ENCODE measurements at regions not wholly inside any gene's neighbourhood (a gene's known extent, or its start where the extent isn't known, plus 50 kb on each side); places are given as distances from the start of the nearest gene placed in this dataset.

GRCh38 chr2:203605302-203605701 lies 70.2 kb upstream of the RAPH1 start:
- intact Hi-C loops (cut with DNase I; ENCODE audit: low total_unique reads) = no loop called here
- DNase-seq (ENCODE audit: low spot score in 2 of 2) = no peak
- no peak for TF ChIP-seq POLR2A (IDR thresholded peaks at IDR 0.05)
- TF ChIP-seq CTCF (IDR thresholded peaks at IDR 0.05) = no peak
- WGBS, 2 donors = 38 to 56% methylated on average over 1 of the region's 1 CpG
- no peak overlapping the region for H3K4me3 ChIP-seq (ENCODE audit: low read depth, poor library complexity, severe bottlenecking)

GRCh38 chr2:203606051-203606450 lies 71.0 kb upstream of the RAPH1 start:
- no peak overlapping the region for H3K4me3 ChIP-seq (ENCODE audit: low read depth, poor library complexity, severe bottlenecking)
- WGBS, 2 donors = 92 to 98% methylated on average over 3 of the region's 3 CpGs
- intact Hi-C loops (cut with DNase I; ENCODE audit: low total_unique reads) = no loop called here
- DNase-seq (ENCODE audit: low spot score in 2 of 2) = no peak
- no peak for TF ChIP-seq CTCF (IDR thresholded peaks at IDR 0.05)
- TF ChIP-seq POLR2A (IDR thresholded peaks at IDR 0.05) = no peak

- TF ChIP-seq POLR2A (IDR thresholded peaks at IDR 0.05) (no peak), CTCF (IDR thresholded peaks at IDR 0.05) (no peak)
- DNase-seq (ENCODE audit: low spot score in 2 of 2) = no peak
- intact Hi-C loops (cut with DNase I; ENCODE audit: low total_unique reads) = no loop called here
- no peak overlapping the region for H3K4me3 ChIP-seq (ENCODE audit: low read depth, poor library complexity, severe bottlenecking)
- 92 to 96% methylated on average over 8 of the region's 8 CpGs for WGBS, 2 donors
Observed at GRCh38 chr2:203610558-203610957, 75.5 kb upstream of the RAPH1 start.

- intact Hi-C loops (cut with DNase I; ENCODE audit: low total_unique reads) = no loop called here
- WGBS, 2 donors = 60 to 82% methylated on average over 4 of the region's 4 CpGs
- TF ChIP-seq CTCF (IDR thresholded peaks at IDR 0.05) (no peak), POLR2A (IDR thresholded peaks at IDR 0.05) (no peak)
- no peak for DNase-seq (ENCODE audit: low spot score in 2 of 2)
- H3K4me3 ChIP-seq (ENCODE audit: low read depth, poor library complexity, severe bottlenecking) = no peak overlapping the region
Observed at GRCh38 chr2:203612246-203612645, 77.1 kb upstream of the RAPH1 start.

- TF ChIP-seq CTCF (IDR thresholded peaks at IDR 0.05) = no peak
- TF ChIP-seq POLR2A (IDR thresholded peaks at IDR 0.05) = no peak
- DNase-seq (ENCODE audit: low spot score in 2 of 2) = no peak
- no peak overlapping the region for H3K4me3 ChIP-seq (ENCODE audit: low read depth, poor library complexity, severe bottlenecking)
- intact Hi-C loops (cut with DNase I; ENCODE audit: low total_unique reads) = no loop called here
- 61% methylated on average over 6 of the region's 6 CpGs for WGBS, 2 donors
Observed at GRCh38 chr2:203619267-203619878, 84.3 kb upstream of the RAPH1 start.

- H3K4me3 ChIP-seq (ENCODE audit: low read depth, poor library complexity, severe bottlenecking) = no peak overlapping the region
- no peak for DNase-seq (ENCODE audit: low spot score in 2 of 2)
- WGBS, 2 donors = 91 to 93% methylated on average over 5 of the region's 5 CpGs
- intact Hi-C loops (cut with DNase I; ENCODE audit: low total_unique reads) = no loop called here
- no peak for TF ChIP-seq POLR2A (IDR thresholded peaks at IDR 0.05)
- no peak for TF ChIP-seq CTCF (IDR thresholded peaks at IDR 0.05)
Observed at GRCh38 chr2:203621981-203622515, 84.4 kb upstream of the CD28 start.

Measured in lower leg skin (tissue), 4 donors.